ENCODE measurements at regions not wholly inside any gene's neighbourhood (a gene's known extent, or its start where the extent isn't known, plus 50 kb on each side); places are given as distances from the start of the nearest gene placed in this dataset.

DNA sequence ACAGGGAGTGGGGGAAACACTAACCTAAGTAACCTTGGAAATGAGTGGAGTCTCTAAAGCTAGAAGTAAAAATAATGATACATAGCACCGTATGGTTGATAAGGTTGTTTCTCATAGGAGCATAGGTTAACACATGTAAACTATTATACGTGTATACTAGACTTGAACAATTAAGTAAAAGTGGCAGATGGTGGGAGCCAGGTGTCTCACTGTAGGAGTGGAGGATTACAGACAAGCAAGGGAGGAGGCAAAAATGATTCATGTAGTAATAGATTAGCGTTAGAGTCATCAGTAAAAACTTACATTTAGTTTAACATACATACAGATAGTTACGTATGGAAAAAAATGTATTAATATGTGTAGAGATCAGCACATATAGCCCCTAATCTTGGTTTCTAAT is 138.4 kb upstream of the DSCAM start:
- DNase-seq (ENCODE audit: low read depth, low spot score) = no peak

DNA sequence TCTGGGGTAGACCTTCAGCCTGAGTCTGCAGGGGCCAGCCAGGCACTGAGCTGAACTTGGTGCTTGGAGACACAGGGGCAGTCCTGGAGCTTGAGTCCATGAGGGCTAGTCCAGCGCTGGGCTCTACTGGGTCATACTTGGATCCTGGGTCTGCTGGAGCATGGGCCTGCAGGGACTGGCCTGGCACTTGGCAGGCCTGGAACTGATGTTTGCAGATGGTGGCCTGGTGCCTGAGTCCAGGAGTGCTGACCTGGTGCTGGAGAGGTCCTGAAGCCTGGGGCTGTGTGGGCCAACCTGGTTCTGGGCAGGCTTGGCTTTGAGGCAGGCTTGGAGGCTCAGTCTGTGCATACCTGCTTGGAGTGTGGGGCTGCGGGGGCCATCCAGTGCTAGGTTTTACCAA is 143.4 kb upstream of the DSCAM start:
- no peak for DNase-seq (ENCODE audit: low read depth, low spot score)

- DNase-seq (ENCODE audit: low read depth, low spot score) = no peak
Observed at GRCh38 chr21:40997831-40998230, 150.9 kb upstream of the DSCAM start.

- no peak for DNase-seq (ENCODE audit: low read depth, low spot score)
Observed at GRCh38 chr21:41000838-41001237, 153.9 kb upstream of the DSCAM start.

DNA sequence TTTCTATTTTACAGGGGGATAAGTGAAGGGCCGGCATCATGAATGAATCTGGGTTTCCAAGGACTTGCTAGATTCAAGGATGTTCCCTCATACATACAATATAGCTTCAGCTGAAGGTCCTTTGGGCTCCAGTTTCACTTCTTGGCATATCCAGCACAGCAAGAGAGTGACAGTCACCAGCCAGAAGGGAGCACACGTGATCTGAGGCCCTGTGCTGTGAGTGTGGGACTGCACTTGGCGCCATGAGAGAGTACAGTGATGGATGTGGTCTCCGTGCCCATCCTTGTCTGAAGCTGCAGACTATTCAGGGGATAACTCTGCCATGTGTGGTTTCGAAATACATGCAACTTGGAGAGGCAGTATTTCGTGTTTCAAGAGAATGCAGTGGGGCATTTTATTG is 159.7 kb upstream of the DSCAM start:
- no peak for DNase-seq (ENCODE audit: low read depth, low spot score)

GRCh38 chr21:41008351-41008750 is 159.6 kb upstream of the BACE2 start:
- DNase-seq (ENCODE audit: low read depth, low spot score) = no peak

DNA sequence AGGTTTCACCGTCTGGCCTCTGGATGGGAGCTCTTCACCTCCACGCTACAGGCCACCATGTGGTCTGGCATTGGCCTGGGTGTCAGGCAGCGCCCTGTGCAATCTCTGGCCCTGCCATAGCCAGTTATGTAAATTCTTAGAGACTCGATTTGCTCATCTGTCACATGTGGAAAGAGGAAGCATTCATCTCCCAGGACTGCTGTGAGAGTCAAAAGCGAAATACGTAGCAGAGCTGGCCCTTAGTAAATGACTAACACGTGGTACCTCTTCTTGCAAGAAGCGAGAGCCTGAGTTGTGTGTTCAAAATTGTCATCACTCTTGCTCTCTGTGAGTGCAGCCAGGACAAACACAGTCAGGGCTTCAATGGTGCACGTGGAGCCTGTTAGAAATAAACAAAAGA is 159.0 kb upstream of the BACE2 start:
- no peak for DNase-seq (ENCODE audit: low read depth, low spot score)

- no peak for DNase-seq (ENCODE audit: low read depth, low spot score)
Observed at GRCh38 chr21:41009398-41010100, 158.4 kb upstream of the BACE2 start.

- no peak for DNase-seq (ENCODE audit: low read depth, low spot score)
Observed at GRCh38 chr21:41010101-41010435, 157.9 kb upstream of the BACE2 start.

GRCh38 chr21:41011098-41011731 is 156.7 kb upstream of the BACE2 start:
- no peak for DNase-seq (ENCODE audit: low read depth, low spot score)

DNA sequence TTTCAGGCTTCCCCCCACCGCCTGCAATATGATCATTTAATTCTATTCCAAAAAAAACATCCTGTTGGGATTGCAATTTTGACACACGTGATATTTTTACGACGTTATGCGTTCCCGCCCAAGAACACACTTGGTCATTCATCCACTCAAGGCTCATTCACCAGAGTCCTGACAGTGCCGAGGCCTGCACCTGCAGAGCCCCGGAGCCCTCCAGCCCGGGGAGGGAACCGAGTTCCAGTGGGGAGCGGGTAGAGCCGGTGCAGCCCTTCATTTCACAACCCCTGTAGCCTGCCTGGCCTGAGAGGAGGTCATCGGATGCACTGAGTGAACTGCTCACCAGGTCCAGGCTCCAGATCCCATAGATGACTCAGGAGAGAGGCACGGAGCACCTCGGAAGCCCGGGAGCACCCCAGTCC is 156.0 kb upstream of the BACE2 start:
- no peak for DNase-seq (ENCODE audit: low read depth, low spot score)

GRCh38 chr21:41012425-41012824 is 155.5 kb upstream of the BACE2 start:
- DNase-seq (ENCODE audit: low read depth, low spot score) = no peak

- DNase-seq (ENCODE audit: low read depth, low spot score) = no peak
Observed at GRCh38 chr21:41016472-41016871, 151.5 kb upstream of the BACE2 start.

DNA sequence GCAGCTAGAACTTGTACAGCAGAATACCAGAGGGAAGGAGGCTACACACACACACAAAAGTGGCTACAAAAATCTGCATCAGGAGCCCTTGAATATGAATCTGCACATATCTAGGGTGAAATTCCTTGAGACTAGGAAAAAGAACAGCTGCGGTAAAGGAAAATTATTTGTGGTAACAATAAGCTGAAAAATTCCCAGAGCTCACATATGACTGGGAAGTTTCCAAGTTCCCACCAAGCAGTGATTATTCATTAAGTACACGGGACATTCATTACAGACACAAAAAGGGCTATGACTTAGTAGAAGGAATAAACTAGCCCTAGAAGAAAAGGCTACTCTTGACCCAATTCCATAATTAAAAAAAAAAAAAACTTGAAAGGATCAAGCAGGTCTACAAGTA is 149.5 kb upstream of the BACE2 start:
- DNase-seq (ENCODE audit: low read depth, low spot score) = no peak

GRCh38 chr21:41023936-41024335 is 144.0 kb upstream of the BACE2 start:
- no peak for DNase-seq (ENCODE audit: low read depth, low spot score)

GRCh38 chr21:41024341-41024740 is 143.6 kb upstream of the BACE2 start:
- DNase-seq (ENCODE audit: low read depth, low spot score) = no peak

DNA sequence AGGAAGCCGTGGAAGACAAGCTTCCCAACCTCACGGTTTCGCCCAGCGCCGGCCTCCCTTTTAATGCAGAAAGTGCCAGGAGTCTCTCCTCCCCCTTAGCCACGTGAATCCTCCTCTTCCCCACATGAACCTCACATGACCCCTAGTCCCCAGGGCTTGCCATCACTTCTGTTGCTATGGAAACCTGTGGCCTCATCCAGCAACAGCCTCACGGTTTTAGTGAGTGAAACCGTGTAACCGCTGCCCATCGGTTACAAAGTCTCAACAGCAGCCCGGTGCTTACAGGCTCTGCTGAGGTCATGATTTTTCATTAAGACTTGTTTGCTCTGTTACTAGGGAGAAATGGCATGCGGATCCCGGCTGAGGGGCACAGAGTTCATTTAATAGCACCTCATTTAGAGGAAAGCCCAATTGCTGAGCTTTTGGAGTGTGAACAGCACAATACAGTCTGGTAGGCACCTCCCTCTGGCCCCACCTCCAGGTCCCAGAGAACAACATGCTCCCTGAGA is 143.2 kb upstream of the BACE2 start:
- DNase-seq (ENCODE audit: low read depth, low spot score) = no peak

- DNase-seq (ENCODE audit: low read depth, low spot score) = no peak
Observed at GRCh38 chr21:41029571-41029970, 138.4 kb upstream of the BACE2 start.

DNA sequence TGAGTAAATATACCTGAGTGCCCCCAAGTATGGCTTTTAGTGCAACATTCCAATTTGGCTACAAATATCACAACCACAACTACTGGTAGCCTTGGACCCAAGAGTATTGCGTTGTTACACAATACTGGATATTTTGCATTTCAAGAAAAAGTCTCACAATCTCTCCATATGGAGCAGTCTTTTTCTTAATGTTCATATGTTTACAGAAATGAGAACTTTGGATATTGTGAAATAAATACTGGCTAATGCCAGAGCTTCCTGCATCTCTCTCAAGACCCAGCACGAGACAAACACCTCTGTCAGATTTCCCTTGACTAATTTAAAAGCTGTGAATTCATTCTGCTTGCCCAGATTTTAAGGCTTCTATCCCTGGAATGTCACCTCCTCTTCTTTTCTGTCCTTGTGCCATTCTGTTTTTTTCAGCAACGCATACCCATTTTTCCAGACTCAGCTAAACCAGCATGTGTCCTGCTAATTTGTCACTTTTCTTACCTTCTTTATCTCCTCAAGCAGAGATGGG is 136.2 kb upstream of the BACE2 start:
- no peak for DNase-seq (ENCODE audit: low read depth, low spot score)

DNA sequence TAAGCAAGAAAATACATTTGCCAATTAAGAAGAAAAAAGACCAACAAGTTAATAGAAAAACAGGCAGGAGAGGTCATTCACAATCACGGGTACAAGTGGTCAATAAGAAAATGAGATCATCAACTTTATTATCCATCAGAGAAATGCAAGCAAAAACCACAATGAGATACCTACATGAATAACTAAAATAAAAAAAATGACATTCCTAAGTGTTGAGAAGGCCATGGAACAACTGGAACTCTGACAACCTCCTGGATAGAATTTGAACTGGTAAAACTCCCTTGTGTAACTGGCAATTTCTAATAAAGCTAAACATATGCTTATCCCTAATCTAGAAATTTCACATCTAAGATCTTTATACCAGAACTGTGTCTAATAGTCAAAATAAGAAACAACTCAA is 135.4 kb upstream of the BACE2 start:
- DNase-seq (ENCODE audit: low read depth, low spot score) = no peak

DNA sequence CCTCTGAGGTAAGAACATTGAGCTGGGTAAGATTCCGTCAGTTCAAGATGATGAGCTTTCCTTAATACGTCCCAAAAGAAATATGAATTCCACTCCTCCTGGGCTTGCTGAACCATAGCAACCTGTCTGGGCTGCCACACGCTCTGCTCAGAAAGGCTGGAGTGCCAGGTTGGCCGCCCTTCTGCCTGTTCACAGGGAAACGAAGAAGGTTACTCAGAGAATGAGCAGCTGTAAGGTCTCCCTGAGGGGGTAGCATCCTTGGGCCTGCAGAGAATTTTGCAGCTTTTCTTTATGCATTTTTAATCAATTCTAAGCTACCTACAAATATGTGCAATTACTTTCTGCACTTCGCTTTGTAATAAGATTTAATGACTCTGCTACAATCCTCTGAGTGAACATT is 130.7 kb upstream of the BACE2 start:
- no peak for DNase-seq (ENCODE audit: low read depth, low spot score)

DNA sequence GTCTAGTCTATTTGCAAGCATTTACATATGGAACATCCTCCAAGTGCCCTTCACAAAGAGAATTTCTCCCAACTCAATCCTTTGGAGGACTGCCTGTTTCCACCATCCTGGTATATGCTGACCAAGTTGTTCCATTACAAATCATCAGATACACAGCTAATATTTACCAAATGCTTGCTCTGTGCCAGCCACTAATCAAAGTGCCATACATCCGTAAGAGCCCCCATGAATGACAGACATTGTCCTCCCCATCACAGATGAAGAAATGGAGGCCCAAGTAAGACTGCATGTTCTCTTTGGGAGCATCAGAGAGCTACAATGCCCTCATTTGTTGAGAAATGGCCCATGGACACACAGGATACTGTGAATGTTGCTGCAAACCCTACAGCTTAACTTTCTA is 130.0 kb upstream of the BACE2 start:
- no peak for DNase-seq (ENCODE audit: low read depth, low spot score)

DNA sequence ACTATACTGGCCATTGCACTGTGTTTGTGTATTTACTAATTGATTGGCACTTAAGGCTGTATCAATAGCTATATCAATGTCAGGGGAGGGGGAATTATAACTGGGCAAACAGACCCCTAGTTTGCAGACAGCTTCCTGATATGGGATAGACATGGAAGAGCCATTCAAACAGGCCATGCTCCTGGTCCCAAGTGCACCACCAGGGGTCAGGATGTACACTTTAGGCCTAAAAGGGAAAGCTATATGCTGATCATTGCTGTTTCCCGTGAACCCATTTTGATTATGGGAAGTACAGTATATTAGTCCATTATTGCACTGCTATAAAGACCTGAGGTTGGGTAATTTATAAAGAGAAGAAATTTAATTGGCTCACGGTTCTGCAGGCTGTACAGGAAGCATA is 124.9 kb upstream of the BACE2 start:
- DNase-seq (ENCODE audit: low read depth, low spot score) = no peak
